ENCODE measurements at regions not wholly inside any gene's neighbourhood (a gene's known extent, or its start where the extent isn't known, plus 50 kb on each side); places are given as distances from the start of the nearest gene placed in this dataset.

- no peak for TF ChIP-seq CBX3 (IDR thresholded peaks at IDR 0.05; ENCODE audit: low read depth)
- TF ChIP-seq TCF7L2 (IDR thresholded peaks at IDR 0.05; ENCODE audit: borderline replicate concordance, extremely low read depth, insufficient read depth, insufficient read length): no peak
- RAD21 ChIA-PET (ENCODE audit: low non-redundant PET in 1 of 2, low total read pairs in 2 of 2, uncharacterized antibody in 2 of 2, unreplicated experiment in 2 of 2): no interaction called here
- Histone ChIP-seq H3K36me3 (ENCODE audit: control insufficient read depth in 1 of 2, insufficient read depth in 2 of 2, low read length in 2 of 2) (no peaks in the 10 kb centered on the region), H3K9ac (ENCODE audit: low read length) (no peak overlapping the region), H4K20me1 (ENCODE audit: insufficient read depth) (no peaks in the 10 kb centered on the region), H3K27ac (ENCODE audit: low read depth, low read length) (no peak overlapping the region), H3K9me2 (ENCODE audit: insufficient read depth) (no peaks in the 10 kb centered on the region), H3K4me1 (ENCODE audit: control insufficient read depth in 1 of 2, insufficient read depth in 2 of 2, low read length in 2 of 2) (no peaks in the 10 kb centered on the region), H3K9me3 (ENCODE audit: control insufficient read depth in 1 of 2, insufficient read depth in 1 of 2, low read depth in 1 of 2, low read length in 2 of 2) (no peaks in the 10 kb centered on the region), H3K4me3 (replicated peaks in 1 of 2; ENCODE audit: low read depth in 1 of 2, low read length in 2 of 2) (no peak overlapping the region), H3K79me2 (ENCODE audit: insufficient read depth, low read length) (no peaks in the 10 kb centered on the region), H3K4me2 (ENCODE audit: low read length) (no peak overlapping the region), H2AFZ (ENCODE audit: low read depth, low read length, poor library complexity, severe bottlenecking) (no peak overlapping the region), H3K27me3 (ENCODE audit: insufficient read depth, low read length) (no peaks in the 10 kb centered on the region)
- intact Hi-C loops (cut with micrococcal nuclease): no loop called here
- ATAC-seq: no peak
- POLR2A ChIA-PET: no interaction called here
- CTCF ChIA-PET: no interaction called here
- no TSS peak for BruUV-seq (replicated peaks)
- DNase-seq (ENCODE audit: low read depth, low spot score): no peak
Measured at GRCh38 chr2:144827404-144827803, 307.5 kb upstream of the ZEB2 start.

DNA sequence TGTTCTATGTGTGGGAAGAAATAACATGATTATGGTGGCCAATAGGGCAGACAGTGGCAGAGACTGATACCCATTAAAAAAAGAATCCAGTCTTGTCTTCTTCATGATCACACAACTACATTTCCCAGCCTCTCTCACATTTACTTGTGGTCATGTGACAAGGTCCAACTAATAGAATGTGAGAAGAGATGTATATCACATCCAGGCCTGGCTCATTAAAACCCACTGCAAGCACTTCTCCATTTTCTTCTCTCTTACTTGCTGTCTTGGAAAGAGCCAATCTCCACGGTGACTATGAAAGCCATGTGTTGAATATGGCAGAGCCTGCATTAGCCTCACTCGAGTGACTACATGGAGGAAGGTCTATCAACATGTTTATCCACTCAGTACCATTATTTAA is 306.2 kb upstream of the ZEB2 start:
- BruUV-seq (replicated peaks): no TSS peak
- ATAC-seq (no peak), DNase-seq (ENCODE audit: low read depth, low spot score) (no peak)
- no peak overlapping the region for H2AFZ ChIP-seq (ENCODE audit: low read depth, low read length, poor library complexity, severe bottlenecking)
- no peak overlapping the region for H3K27ac ChIP-seq (ENCODE audit: low read depth, low read length)
- H3K9ac ChIP-seq (ENCODE audit: low read length): no peak overlapping the region
- no peak overlapping the region for H3K4me3 ChIP-seq (replicated peaks in 1 of 2; ENCODE audit: low read depth in 1 of 2, low read length in 2 of 2)
- RAD21 ChIA-PET (ENCODE audit: low non-redundant PET in 1 of 2, low total read pairs in 2 of 2, uncharacterized antibody in 2 of 2, unreplicated experiment in 2 of 2): no interaction called here
- CTCF ChIA-PET: no interaction called here
- no peaks in the 10 kb centered on the region for H3K4me1 ChIP-seq (ENCODE audit: control insufficient read depth in 1 of 2, insufficient read depth in 2 of 2, low read length in 2 of 2)
- no peaks in the 10 kb centered on the region for H4K20me1 ChIP-seq (ENCODE audit: insufficient read depth)
- no peaks in the 10 kb centered on the region for H3K9me2 ChIP-seq (ENCODE audit: insufficient read depth)
- no peak overlapping the region for H3K4me2 ChIP-seq (ENCODE audit: low read length)
- TF ChIP-seq POLR2AphosphoS5 (IDR thresholded peaks at IDR 0.05; ENCODE audit: low read depth, low read length) (no peak), ZNF274 (IDR thresholded peaks at IDR 0.05; ENCODE audit: low read depth, low read length) (no peak), ELF1 (IDR thresholded peaks at IDR 0.05; ENCODE audit: borderline replicate concordance, low read depth) (no peak), ZFX (IDR thresholded peaks at IDR 0.05) (no peak), JUND (IDR thresholded peaks at IDR 0.05) (no peak), CBX3 (IDR thresholded peaks at IDR 0.05; ENCODE audit: low read depth) (no peak), CEBPB (IDR thresholded peaks at IDR 0.05; ENCODE audit: low read depth) (no peak), SIN3A (IDR thresholded peaks at IDR 0.05; ENCODE audit: low read depth) (no peak), RAD21 (IDR thresholded peaks at IDR 0.05; ENCODE audit: low read depth) (no peak), YY1 (IDR thresholded peaks at IDR 0.05; ENCODE audit: extremely low read depth, insufficient replicate concordance, low read depth, low read length) (no peak), POLR2A (IDR thresholded peaks at IDR 0.05; ENCODE audit: borderline replicate concordance, extremely low read depth, insufficient read depth, insufficient read length) (no peak)
- TF ChIP-seq, protein P1, sequence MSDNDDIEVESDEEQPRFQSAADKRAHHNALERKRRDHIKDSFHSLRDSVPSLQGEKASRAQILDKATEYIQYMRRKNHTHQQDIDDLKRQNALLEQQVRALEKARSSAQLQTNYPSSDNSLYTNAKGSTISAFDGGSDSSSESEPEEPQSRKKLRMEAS (IDR thresholded peaks at IDR 0.05): no peak
- TF ChIP-seq, protein P2, sequence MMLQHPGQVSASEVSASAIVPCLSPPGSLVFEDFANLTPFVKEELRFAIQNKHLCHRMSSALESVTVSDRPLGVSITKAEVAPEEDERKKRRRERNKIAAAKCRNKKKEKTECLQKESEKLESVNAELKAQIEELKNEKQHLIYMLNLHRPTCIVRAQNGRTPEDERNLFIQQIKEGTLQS (IDR thresholded peaks at IDR 0.05): no peak
- intact Hi-C loops (cut with micrococcal nuclease): no loop called here
- no peaks in the 10 kb centered on the region for H3K36me3 ChIP-seq (ENCODE audit: control insufficient read depth in 1 of 2, insufficient read depth in 2 of 2, low read length in 2 of 2)
- POLR2A ChIA-PET: no interaction called here
- no peaks in the 10 kb centered on the region for H3K9me3 ChIP-seq (ENCODE audit: control insufficient read depth in 1 of 2, insufficient read depth in 1 of 2, low read depth in 1 of 2, low read length in 2 of 2)
- no peaks in the 10 kb centered on the region for H3K79me2 ChIP-seq (ENCODE audit: insufficient read depth, low read length)
- no peaks in the 10 kb centered on the region for H3K27me3 ChIP-seq (ENCODE audit: insufficient read depth, low read length)
